ENCODE measurements at regions not wholly inside any gene's neighbourhood (a gene's known extent, or its start where the extent isn't known, plus 50 kb on each side); places are given as distances from the start of the nearest gene placed in this dataset.

DNA sequence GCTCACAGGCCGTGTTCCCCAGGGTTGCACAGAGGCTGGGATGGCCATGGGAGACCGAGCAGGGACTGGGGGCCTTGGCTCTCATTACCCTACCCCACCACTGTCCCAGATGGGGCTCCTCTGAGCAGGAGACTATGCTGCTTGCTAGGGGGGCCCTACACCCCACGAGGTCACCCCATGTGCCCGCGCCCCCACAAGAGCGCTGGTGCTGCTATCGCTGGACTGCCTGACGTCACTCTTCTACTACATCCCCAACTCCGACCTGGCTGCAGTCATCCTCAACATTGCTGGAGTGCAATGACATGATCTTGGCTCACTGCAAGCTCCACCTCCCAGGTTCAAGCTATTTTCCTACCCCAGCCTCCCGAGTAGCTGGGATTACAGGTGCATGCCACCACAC, 307.7 kb downstream of the ARRDC4 start:
- FAIRE-seq = no peak
- H3K4me3 Mint-ChIP-seq (ENCODE audit: unreplicated experiment) = no peak overlapping the region
- no peaks in the 10 kb centered on the region for H3K27me3 ChIP-seq (ENCODE audit: insufficient read depth, low read length)

DNA sequence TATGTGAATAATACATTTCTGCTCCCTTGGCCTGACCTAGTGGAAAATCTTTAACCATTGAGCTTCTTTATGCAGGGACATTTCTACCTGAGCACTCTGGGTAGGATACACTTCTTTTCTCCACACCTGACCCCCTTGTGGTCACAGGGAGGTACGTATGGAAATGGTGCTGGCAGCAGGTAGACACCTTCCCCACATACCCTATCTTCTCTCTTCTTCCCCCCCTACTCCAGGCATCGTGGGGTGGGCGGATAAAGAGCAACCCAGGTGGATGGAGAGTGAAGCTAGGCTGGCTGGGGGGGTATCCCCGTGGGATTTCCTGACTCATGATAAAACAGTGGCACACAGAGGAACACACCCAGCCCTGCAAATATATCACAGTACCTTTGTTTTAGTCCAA, 312.1 kb downstream of the ARRDC4 start:
- FAIRE-seq = no peak
- no peak for TF ChIP-seq EZH2 (IDR thresholded peaks at IDR 0.05; ENCODE audit: insufficient read depth, low read length)
- TF ChIP-seq, protein P1, sequence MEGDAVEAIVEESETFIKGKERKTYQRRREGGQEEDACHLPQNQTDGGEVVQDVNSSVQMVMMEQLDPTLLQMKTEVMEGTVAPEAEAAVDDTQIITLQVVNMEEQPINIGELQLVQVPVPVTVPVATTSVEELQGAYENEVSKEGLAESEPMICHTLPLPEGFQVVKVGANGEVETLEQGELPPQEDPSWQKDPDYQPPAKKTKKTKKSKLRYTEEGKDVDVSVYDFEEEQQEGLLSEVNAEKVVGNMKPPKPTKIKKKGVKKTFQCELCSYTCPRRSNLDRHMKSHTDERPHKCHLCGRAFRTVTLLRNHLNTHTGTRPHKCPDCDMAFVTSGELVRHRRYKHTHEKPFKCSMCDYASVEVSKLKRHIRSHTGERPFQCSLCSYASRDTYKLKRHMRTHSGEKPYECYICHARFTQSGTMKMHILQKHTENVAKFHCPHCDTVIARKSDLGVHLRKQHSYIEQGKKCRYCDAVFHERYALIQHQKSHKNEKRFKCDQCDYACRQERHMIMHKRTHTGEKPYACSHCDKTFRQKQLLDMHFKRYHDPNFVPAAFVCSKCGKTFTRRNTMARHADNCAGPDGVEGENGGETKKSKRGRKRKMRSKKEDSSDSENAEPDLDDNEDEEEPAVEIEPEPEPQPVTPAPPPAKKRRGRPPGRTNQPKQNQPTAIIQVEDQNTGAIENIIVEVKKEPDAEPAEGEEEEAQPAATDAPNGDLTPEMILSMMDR (IDR thresholded peaks at IDR 0.05; ENCODE audit: insufficient read depth, low read depth, low read length) = no peak
- no peaks in the 10 kb centered on the region for H3K79me2 ChIP-seq (ENCODE audit: insufficient read depth, low read length)
- H3K36me3 Mint-ChIP-seq (ENCODE audit: low read depth, unreplicated experiment) = no peaks in the 10 kb centered on the region
- H2AFZ ChIP-seq (ENCODE audit: low read depth, low read length) = no peak overlapping the region
- no peak overlapping the region for H3K27ac ChIP-seq (ENCODE audit: low read depth, low read length)
- H3K9me3 ChIP-seq (ENCODE audit: insufficient read depth, low read depth, low read length) = peaks cover 2% of the 10 kb centered on the region
- H3K4me1 Mint-ChIP-seq (ENCODE audit: low read depth, unreplicated experiment) = no peaks in the 10 kb centered on the region
- no peak overlapping the region for H3K4me3 ChIP-seq (ENCODE audit: insufficient read depth, low read depth, low read length)
- H3K4me2 ChIP-seq (ENCODE audit: low read length) = no peak overlapping the region
- H3K4me1 ChIP-seq (ENCODE audit: insufficient read depth, low read length) = no peaks in the 10 kb centered on the region
- H3K27me3 Mint-ChIP-seq (ENCODE audit: low read depth, unreplicated experiment) = peaks cover 12% of the 10 kb centered on the region
- H3K4me3 Mint-ChIP-seq (ENCODE audit: unreplicated experiment) = no peak overlapping the region
- no peak overlapping the region for H3K27ac Mint-ChIP-seq (ENCODE audit: unreplicated experiment)
- H3K36me3 ChIP-seq (ENCODE audit: insufficient read depth, low read length) = no peaks in the 10 kb centered on the region
- H4K20me1 ChIP-seq (ENCODE audit: insufficient read depth, low read length) = no peaks in the 10 kb centered on the region
- no peaks in the 10 kb centered on the region for H3K27me3 ChIP-seq (ENCODE audit: insufficient read depth, low read length)
- DNase-seq (ENCODE audit: low read depth) = no peak
- no peak overlapping the region for H3K9ac ChIP-seq (ENCODE audit: low read length)
- H3K9me3 Mint-ChIP-seq (ENCODE audit: unreplicated experiment) = no peaks in the 10 kb centered on the region

More for the DNA sequence above, 307.7 kb downstream of the ARRDC4 start:
- no peak overlapping the region for H3K27ac ChIP-seq (ENCODE audit: low read depth, low read length)
- peaks cover 17% of the 10 kb centered on the region for H3K9me3 ChIP-seq (ENCODE audit: insufficient read depth, low read depth, low read length)
- TF ChIP-seq, protein P1 (IDR thresholded peaks at IDR 0.05; ENCODE audit: insufficient read depth, low read depth, low read length) = no peak
- TF ChIP-seq EZH2 (IDR thresholded peaks at IDR 0.05; ENCODE audit: insufficient read depth, low read length) = no peak
- peaks cover 7% of the 10 kb centered on the region for H3K9me3 Mint-ChIP-seq (ENCODE audit: unreplicated experiment)
- H2AFZ ChIP-seq (ENCODE audit: low read depth, low read length) = no peak overlapping the region
- H3K4me1 ChIP-seq (ENCODE audit: insufficient read depth, low read length) = no peaks in the 10 kb centered on the region
- no peak overlapping the region for H3K4me2 ChIP-seq (ENCODE audit: low read length)
- H3K27me3 Mint-ChIP-seq (ENCODE audit: low read depth, unreplicated experiment) = no peaks in the 10 kb centered on the region
- H3K27ac Mint-ChIP-seq (ENCODE audit: unreplicated experiment) = no peak overlapping the region
- H3K9ac ChIP-seq (ENCODE audit: low read length) = no peak overlapping the region
- no peaks in the 10 kb centered on the region for H3K4me1 Mint-ChIP-seq (ENCODE audit: low read depth, unreplicated experiment)
- H3K4me3 ChIP-seq (ENCODE audit: insufficient read depth, low read depth, low read length) = no peak overlapping the region
- no peaks in the 10 kb centered on the region for H4K20me1 ChIP-seq (ENCODE audit: insufficient read depth, low read length)
- no peaks in the 10 kb centered on the region for H3K36me3 Mint-ChIP-seq (ENCODE audit: low read depth, unreplicated experiment)
- no peak for DNase-seq (ENCODE audit: low read depth)
- H3K36me3 ChIP-seq (ENCODE audit: insufficient read depth, low read length) = no peaks in the 10 kb centered on the region
- no peaks in the 10 kb centered on the region for H3K79me2 ChIP-seq (ENCODE audit: insufficient read depth, low read length)

DNA sequence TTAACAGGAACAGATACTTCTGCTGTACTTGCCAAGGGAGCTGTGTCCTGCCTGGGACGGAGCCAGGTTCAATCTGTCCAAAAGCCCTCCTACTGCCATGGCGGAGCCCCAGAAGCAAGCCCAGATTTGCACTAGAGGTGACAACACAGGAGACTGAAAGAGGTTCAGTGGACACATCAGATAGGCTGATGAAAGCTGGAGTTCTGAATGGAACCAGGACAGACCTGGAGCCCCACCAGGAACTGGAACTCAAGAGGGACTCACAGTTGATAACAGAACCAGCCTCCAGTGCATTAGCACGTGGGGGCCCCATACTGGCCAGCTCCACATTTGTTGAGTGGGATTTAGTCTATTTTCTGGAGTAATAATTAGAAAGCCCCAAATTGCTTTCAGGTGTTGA, 315.5 kb downstream of the ARRDC4 start:
- Histone ChIP-seq H2AFZ (ENCODE audit: low read depth, low read length) (no peak overlapping the region), H3K4me1 (ENCODE audit: insufficient read depth, low read length) (no peaks in the 10 kb centered on the region), H3K27ac (ENCODE audit: low read depth, low read length) (no peak overlapping the region), H3K9me3 (ENCODE audit: insufficient read depth, low read depth, low read length) (peaks cover 2% of the 10 kb centered on the region), H3K9ac (ENCODE audit: low read length) (no peak overlapping the region), H3K27me3 (ENCODE audit: insufficient read depth, low read length) (no peaks in the 10 kb centered on the region), H3K4me2 (ENCODE audit: low read length) (no peak overlapping the region), H3K79me2 (ENCODE audit: insufficient read depth, low read length) (no peaks in the 10 kb centered on the region), H4K20me1 (ENCODE audit: insufficient read depth, low read length) (no peaks in the 10 kb centered on the region), H3K4me3 (ENCODE audit: insufficient read depth, low read depth, low read length) (no peak overlapping the region), H3K36me3 (ENCODE audit: insufficient read depth, low read length) (no peaks in the 10 kb centered on the region)
- Mint-ChIP-seq H3K27ac (ENCODE audit: unreplicated experiment) (no peak overlapping the region), H3K27me3 (ENCODE audit: low read depth, unreplicated experiment) (peaks cover 16% of the 10 kb centered on the region), H3K4me3 (ENCODE audit: unreplicated experiment) (no peak overlapping the region), H3K9me3 (ENCODE audit: unreplicated experiment) (peaks cover 2% of the 10 kb centered on the region), H3K36me3 (ENCODE audit: low read depth, unreplicated experiment) (no peaks in the 10 kb centered on the region), H3K4me1 (ENCODE audit: low read depth, unreplicated experiment) (no peaks in the 10 kb centered on the region)
- DNase-seq (ENCODE audit: low read depth) = no peak
- no peak for FAIRE-seq
- no peak for TF ChIP-seq EZH2 (IDR thresholded peaks at IDR 0.05; ENCODE audit: insufficient read depth, low read length)
- TF ChIP-seq, protein P1 (IDR thresholded peaks at IDR 0.05; ENCODE audit: insufficient read depth, low read depth, low read length) = no peak
